ENCODE measurements at regions not wholly inside any gene's neighbourhood (a gene's known extent, or its start where the extent isn't known, plus 50 kb on each side); places are given as distances from the start of the nearest gene placed in this dataset.
"Not testable (repeated sequence)": the region's sequence is repeated elsewhere in the genome, so short reads cannot be mapped to it uniquely, and the experiment has no call there.

DNA sequence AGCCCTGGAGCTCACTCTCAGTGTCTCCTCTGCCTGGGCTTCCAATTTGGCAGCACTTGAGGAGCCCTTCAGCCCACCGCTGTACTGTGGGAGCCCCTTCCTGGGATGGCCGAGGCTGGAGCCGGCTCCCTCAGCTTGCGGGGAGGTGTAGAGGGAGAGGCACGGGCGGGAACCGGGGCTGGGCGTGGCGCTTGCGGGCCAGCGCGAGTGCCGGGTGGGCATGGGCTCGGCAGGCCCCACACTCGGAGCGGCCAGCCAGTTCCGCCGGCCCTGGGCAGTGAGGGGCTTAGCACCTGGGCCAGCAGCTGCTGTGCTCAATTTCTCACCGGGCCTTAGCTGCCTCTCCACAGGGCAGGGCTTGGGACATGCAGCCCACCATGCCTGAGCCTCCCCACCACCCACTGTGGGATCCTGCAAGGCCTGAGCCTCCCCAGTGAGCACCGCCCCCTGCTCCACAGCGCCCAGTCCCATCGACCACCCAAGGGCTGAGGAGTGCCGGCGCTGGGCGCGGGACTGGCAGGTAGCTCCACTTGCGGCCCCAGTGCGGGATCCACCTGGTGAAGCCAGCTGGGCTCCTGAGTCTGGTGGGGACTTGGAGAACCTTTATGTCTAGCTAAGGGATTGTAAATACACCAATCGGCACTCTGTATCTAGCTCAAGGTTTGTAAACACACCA is 65.1 kb upstream of the ROPN1B start:
- H3K27me3 ChIP-seq; H3K36me3 ChIP-seq; H3K9me3 ChIP-seq; H3K27ac ChIP-seq; H3K4me3 ChIP-seq (ENCODE audit: low read depth in 1 of 2, low read length in 1 of 2); H3K4me1 ChIP-seq (ENCODE audit: control insufficient read depth in 1 of 2, insufficient read depth in 1 of 2, low read depth in 1 of 2, low read length in 1 of 2): not testable (repeated sequence)

DNA sequence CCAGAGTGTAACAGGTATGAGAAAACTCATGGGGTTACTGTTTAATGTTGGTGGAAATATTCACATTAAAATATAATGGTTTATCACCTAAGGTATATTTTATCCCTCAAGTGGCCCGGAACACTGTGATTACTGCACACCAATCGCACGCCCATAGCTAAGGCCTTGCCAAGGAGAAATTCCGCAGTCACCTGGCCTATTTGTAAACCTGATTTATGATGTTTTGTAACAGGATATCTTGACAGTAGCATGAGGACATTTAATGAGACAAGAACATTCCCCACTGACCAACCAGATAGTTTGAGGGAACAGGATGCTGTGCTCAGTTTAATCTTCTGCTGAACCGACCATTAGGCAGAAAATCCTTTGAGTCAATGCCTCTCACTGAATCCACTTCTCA is 61.7 kb upstream of the ROPN1B start:
- H3K27me3 ChIP-seq = peaks cover 16% of the 10 kb centered on the region
- H3K27ac ChIP-seq; H3K4me1 ChIP-seq (ENCODE audit: control insufficient read depth in 1 of 2, insufficient read depth in 1 of 2, low read depth in 1 of 2, low read length in 1 of 2): not testable (repeated sequence)

DNA sequence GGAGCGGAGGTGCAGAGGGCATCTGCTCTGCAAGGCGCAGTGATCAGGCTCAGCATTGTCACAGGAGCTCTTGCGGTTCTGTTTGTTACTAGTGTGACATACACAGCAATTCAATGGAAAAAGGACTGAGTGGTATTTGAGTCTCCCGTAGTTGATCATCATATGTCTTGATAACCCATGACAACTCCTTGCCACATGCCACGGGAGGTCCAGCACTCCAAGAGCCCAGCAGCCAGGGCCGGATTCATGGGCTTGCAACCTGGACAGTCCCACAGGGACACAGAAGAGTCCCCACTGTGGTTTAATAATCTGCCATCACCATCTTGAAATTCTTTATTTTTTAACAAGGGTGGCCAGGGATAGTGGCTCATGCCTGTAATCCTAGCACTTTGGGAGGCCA is 58.1 kb upstream of the ROPN1B start:
- not testable (repeated sequence) for H3K4me1 ChIP-seq (ENCODE audit: control insufficient read depth in 1 of 2, insufficient read depth in 1 of 2, low read depth in 1 of 2, low read length in 1 of 2); H3K4me3 ChIP-seq (ENCODE audit: low read depth in 1 of 2, low read length in 1 of 2); H3K9me3 ChIP-seq; H3K36me3 ChIP-seq; H3K27ac ChIP-seq
- H3K27me3 ChIP-seq = peaks cover 28% of the 10 kb centered on the region

More for the DNA sequence above, 61.7 kb upstream of the ROPN1B start:
- not testable (repeated sequence) for H3K4me3 ChIP-seq (ENCODE audit: low read depth in 1 of 2, low read length in 1 of 2); H3K9me3 ChIP-seq; H3K36me3 ChIP-seq

DNA sequence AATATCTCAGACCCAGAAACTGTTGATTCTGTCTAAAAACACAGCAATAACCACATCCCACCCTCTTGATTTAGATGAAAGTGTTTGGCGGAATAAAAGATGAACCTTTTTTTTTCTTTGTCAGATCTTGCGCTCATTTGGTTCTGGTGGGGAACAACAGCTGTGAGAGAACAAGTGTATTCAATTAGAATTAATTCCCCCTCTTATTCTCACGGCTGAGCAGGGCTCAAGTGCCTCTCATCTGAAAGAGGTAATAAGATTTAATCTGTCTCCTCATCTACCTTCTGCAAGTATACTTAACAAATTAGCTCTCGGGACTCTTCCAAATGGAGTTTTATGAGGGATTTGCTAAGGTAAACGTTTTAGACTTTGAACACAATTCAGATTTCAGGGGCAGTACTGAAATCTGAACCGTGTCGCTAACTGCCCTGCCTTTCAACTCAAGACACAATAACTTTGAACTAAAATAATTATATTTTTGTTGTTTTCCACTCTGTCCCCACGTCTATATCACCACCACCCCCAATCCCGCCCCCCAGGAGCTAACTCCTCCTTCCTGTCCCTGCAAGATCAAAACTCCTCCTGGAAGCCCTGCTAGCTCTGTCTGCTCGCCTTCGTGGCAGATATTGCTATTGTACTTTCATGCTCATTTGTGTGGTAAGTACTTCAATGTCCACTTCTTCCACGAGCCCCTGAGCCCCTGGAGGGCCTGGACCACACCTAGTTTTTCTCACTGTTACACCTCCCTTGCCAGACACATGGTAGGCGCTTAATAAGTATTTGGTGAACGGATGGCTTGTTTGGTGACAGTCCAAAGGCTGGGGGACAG is 54.2 kb upstream of the ROPN1B start:
- H3K9me3 ChIP-seq, H3K36me3 ChIP-seq: not testable (repeated sequence)
- H3K4me1 ChIP-seq (ENCODE audit: control insufficient read depth in 1 of 2, insufficient read depth in 1 of 2, low read depth in 1 of 2, low read length in 1 of 2) = peaks cover 7 to 16% of the 10 kb centered on the region in 2 experiments
- H3K4me3 ChIP-seq (ENCODE audit: low read depth in 1 of 2, low read length in 1 of 2) = peak overlapping the region; percentile 62 to 73
- peak overlapping the region; percentile 82 for H3K27ac ChIP-seq
- H3K27me3 ChIP-seq = peaks cover 19% of the 10 kb centered on the region

DNA sequence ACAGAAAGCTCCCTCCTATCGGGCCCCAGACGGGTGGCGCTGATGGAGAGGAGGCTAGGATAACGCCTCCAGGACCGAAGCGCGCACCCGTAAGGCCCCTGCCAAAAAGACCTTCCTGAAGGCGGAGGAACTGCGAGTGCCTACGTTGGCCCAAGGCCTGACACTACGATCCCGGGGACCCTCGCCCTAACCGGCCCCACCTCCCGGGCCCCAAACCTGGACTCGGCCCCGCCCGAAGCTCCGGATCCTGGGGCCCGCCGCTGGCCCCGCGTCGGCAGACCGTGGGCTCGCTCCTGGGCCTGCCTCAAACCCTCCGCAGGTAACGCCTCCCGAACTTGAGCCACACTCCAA is 53.6 kb upstream of the ROPN1B start:
- not testable (repeated sequence) for H3K36me3 ChIP-seq, H3K9me3 ChIP-seq
- Histone ChIP-seq H3K4me1 (ENCODE audit: control insufficient read depth in 1 of 2, insufficient read depth in 1 of 2, low read depth in 1 of 2, low read length in 1 of 2) (peaks cover 7 to 16% of the 10 kb centered on the region in 2 experiments), H3K27ac (peak overlapping the region; percentile 82), H3K27me3 (peaks cover 16% of the 10 kb centered on the region), H3K4me3 (ENCODE audit: low read depth in 1 of 2, low read length in 1 of 2) (peak overlapping the region; percentile 62 to 73)

DNA sequence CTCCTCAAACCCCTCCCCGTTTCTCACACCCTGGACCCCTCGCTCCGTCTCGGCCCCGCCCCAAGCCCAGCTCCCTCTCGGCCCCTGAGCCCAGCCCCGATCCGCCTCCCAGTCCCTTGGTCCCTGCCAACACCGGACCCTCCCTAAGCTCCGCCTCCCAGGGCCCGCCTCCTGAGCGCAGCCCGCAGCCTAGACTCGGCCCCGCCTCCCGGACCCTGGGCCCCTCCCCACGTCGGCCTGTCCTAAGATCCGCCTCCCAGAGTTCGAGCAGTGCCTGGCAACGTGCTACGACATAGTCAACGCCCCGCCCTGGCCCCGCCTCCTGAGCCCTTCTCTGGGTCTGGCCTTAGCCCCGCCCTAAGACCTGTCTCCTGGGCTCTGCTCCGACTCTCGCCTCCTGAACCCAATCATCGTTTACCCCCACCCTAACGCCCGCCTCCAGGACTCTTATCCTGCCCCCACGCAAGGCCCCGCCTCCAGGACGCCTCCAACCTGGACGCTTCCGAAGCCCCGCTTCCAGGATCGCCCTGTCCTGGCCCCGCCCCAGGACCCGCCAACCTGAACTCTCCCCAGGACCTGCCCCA is 53.1 kb upstream of the ROPN1B start:
- not testable (repeated sequence) for H3K9me3 ChIP-seq, H3K36me3 ChIP-seq
- peak overlapping the region; percentile 62 to 73 for H3K4me3 ChIP-seq (ENCODE audit: low read depth in 1 of 2, low read length in 1 of 2)
- TF ChIP-seq, protein P1, sequence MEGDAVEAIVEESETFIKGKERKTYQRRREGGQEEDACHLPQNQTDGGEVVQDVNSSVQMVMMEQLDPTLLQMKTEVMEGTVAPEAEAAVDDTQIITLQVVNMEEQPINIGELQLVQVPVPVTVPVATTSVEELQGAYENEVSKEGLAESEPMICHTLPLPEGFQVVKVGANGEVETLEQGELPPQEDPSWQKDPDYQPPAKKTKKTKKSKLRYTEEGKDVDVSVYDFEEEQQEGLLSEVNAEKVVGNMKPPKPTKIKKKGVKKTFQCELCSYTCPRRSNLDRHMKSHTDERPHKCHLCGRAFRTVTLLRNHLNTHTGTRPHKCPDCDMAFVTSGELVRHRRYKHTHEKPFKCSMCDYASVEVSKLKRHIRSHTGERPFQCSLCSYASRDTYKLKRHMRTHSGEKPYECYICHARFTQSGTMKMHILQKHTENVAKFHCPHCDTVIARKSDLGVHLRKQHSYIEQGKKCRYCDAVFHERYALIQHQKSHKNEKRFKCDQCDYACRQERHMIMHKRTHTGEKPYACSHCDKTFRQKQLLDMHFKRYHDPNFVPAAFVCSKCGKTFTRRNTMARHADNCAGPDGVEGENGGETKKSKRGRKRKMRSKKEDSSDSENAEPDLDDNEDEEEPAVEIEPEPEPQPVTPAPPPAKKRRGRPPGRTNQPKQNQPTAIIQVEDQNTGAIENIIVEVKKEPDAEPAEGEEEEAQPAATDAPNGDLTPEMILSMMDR (IDR thresholded peaks at IDR 0.05) = peak; percentile 11
- peaks cover 7 to 16% of the 10 kb centered on the region in 2 experiments for H3K4me1 ChIP-seq (ENCODE audit: control insufficient read depth in 1 of 2, insufficient read depth in 1 of 2, low read depth in 1 of 2, low read length in 1 of 2)
- H3K27ac ChIP-seq = peak overlapping the region; percentile 82
- H3K27me3 ChIP-seq = peaks cover 12% of the 10 kb centered on the region

DNA sequence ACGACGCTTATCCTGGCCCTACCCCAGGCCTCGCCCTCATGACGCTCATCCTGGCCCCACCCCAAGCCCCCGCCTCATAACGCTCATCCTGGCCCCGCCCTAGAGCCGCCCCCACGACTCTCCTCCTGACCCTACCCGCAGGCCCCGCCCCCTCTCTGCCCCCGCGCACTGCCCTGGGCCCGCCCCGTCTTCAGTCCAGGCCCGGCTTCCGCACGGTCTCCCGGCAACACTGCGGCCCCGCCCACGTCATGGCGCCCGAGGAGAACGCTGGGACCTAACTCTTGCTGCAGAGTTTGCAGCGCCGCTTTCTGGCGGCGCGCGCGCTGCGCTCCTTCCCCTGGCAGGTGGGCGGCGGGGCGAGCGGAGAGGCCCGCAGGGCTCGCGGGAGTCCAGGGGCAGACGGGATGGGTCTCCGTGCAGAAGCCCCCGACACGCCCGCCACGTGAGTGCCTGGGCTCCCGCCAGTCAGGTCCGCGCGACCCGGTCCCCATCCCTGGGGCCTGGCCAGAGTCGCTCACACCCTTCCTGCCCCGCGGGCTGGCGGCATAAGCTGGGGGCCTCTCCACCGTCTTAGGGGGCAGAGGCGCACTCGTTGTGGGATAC is 52.5 kb upstream of the ROPN1B start:
- Histone ChIP-seq H3K4me3 (ENCODE audit: low read depth in 1 of 2, low read length in 1 of 2) (peak overlapping the region; percentile 62 to 73), H3K27ac (peak overlapping the region; percentile 82)

DNA sequence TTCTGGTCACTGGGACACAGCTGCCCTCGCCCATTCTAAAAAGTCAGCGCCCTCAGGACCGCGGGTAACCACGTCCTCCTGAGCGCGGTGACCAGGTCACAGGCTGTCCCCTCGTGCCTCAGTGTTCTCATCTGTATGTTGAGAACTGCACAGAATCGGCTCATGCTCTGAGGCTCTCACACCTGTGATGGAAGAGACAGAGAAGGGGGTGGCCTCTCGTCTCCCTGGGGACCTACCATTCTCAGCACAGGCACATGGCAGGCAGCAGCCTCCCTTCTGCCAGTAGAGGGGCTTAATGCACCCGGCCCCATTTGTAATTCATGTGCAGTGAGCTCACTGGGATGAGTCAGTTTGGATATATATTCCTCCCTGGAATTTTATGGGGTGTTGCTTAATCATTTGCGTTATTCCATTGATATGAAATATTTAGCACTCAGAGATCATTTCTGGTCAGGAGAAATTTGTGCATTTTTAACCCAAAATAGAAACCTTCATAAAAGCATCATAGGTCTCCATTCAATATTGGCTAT is 51.9 kb upstream of the ROPN1B start:
- not testable (repeated sequence) for H3K36me3 ChIP-seq, H3K9me3 ChIP-seq
- peak overlapping the region; percentile 62 to 73 for H3K4me3 ChIP-seq (ENCODE audit: low read depth in 1 of 2, low read length in 1 of 2)
- peaks cover 12% of the 10 kb centered on the region for H3K27me3 ChIP-seq
- H3K27ac ChIP-seq = peak overlapping the region; percentile 82
- peaks cover 7 to 16% of the 10 kb centered on the region in 2 experiments for H3K4me1 ChIP-seq (ENCODE audit: control insufficient read depth in 1 of 2, insufficient read depth in 1 of 2, low read depth in 1 of 2, low read length in 1 of 2)

More for the DNA sequence above, 52.5 kb upstream of the ROPN1B start:
- TF ChIP-seq, protein P1 (IDR thresholded peaks at IDR 0.05) = peak; percentile 21
- peaks cover 7 to 16% of the 10 kb centered on the region in 2 experiments for H3K4me1 ChIP-seq (ENCODE audit: control insufficient read depth in 1 of 2, insufficient read depth in 1 of 2, low read depth in 1 of 2, low read length in 1 of 2)
- H3K36me3 ChIP-seq = no peaks in the 10 kb centered on the region
- no peaks in the 10 kb centered on the region for H3K9me3 ChIP-seq
- H3K27me3 ChIP-seq = peaks cover 12% of the 10 kb centered on the region

DNA sequence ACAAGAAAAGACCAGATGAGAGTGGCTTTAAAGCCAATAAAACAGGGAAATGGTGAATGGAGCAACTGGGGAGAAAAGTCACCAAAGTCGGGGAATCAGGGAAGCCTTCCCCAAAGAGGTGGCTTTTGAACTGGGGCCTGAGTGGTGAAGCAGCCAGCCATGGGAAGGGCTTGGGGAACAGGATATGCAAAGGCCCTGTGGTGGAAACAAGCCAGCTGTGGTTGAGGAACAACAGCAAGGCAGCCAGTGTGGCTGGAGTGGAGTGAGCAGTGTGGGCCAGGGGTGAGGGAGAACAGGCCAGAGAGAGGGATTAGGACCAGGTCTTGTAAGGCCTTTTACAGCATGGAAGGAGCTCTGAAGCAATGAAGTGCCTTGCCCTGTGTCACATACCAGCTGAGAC is 51.0 kb upstream of the ROPN1B start:
- H3K4me3 ChIP-seq (ENCODE audit: low read depth in 1 of 2, low read length in 1 of 2); H3K27ac ChIP-seq; H3K9me3 ChIP-seq; H3K36me3 ChIP-seq: not testable (repeated sequence)
- H3K4me1 ChIP-seq (ENCODE audit: control insufficient read depth in 1 of 2, insufficient read depth in 1 of 2, low read depth in 1 of 2, low read length in 1 of 2) = peaks cover 7 to 16% of the 10 kb centered on the region in 2 experiments
- peaks cover 12% of the 10 kb centered on the region for H3K27me3 ChIP-seq

DNA sequence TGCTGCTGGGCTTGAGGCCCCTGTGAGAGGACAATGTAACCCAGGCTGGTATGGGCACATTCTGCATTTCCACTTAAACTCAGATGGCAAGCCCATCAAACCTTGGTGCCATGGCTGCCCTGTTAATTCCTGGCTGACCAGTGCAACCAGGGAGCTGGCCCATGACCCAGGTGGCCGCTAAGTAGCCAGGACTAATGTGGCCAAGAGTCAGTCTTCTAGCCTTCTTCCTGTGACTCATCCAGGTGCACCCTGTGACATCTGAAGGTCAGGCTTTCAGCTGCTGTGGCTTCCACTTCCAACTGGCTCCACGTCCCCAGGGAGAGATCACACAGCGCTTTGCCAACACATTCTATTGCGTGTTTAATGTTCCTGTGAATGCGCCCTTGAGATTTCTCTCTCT is 50.5 kb upstream of the ROPN1B start:
- not testable (repeated sequence) for H3K4me3 ChIP-seq (ENCODE audit: low read depth in 1 of 2, low read length in 1 of 2); H3K27ac ChIP-seq; H3K36me3 ChIP-seq; H3K9me3 ChIP-seq
- H3K4me1 ChIP-seq (ENCODE audit: control insufficient read depth in 1 of 2, insufficient read depth in 1 of 2, low read depth in 1 of 2, low read length in 1 of 2) = peaks cover 7 to 16% of the 10 kb centered on the region in 2 experiments
- peaks cover 12% of the 10 kb centered on the region for H3K27me3 ChIP-seq

DNA sequence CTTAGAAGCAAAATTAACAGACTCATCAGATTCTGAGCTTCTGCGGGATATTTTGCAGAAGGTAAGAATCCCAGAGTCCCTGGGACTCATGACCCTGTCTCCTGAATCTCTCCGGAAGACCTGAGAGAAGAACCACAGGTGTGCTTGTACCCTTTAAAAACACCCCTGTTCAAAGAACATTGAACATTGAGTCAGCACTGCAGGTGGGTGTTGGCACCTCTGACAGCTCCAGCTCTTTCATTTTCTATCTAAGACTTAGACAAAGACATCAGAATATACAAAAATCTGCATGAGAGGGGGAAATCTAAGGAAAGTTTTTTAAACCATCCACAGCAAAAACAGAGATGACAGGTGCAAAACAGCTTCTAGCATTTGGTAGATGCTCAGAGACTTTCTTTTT is 50.1 kb upstream of the ROPN1B start:
- not testable (repeated sequence) for H3K36me3 ChIP-seq; H3K9me3 ChIP-seq; H3K27ac ChIP-seq; H3K4me3 ChIP-seq (ENCODE audit: low read depth in 1 of 2, low read length in 1 of 2)
- Histone ChIP-seq H3K27me3 (peaks cover 12% of the 10 kb centered on the region), H3K4me1 (ENCODE audit: control insufficient read depth in 1 of 2, insufficient read depth in 1 of 2, low read depth in 1 of 2, low read length in 1 of 2) (peaks cover 7 to 16% of the 10 kb centered on the region in 2 experiments)
